AML-193 (cell line): ENCODE measurements at regions not wholly inside any gene's neighbourhood (a gene's known extent, or its start where the extent isn't known, plus 50 kb on each side); places are given as distances from the start of the nearest gene placed in this dataset.
"Not testable (repeated sequence)": the region's sequence is repeated elsewhere in the genome, so short reads cannot be mapped to it uniquely, and the experiment has no call there.

Experiments used
- DNase-seq, 2 experiments: peaks; one replicate each; lab custom pipeline; 2025; lab: John Stamatoyannopoulos, UW

DNA sequence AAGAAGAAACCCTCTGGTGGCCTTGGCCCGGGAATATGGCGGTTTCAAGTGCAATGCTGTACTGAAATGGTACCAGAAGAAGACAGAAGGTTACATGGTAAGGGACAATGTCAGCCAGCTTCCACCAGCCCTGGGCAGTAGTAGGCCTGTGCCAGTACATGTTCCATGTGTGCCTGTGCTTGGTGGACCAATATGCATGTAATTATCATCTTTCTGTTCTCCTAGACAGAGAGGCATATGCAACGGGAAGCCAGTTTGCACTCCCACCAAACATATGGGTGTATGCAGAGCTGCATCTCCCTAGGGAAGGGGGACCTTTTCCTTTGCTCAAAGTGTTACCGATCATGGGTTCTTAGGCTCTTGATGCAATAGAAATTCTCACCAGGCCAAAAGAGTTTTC, 80.9 kb upstream of the ADORA2B start:
- not testable (repeated sequence) for DNase-seq

GRCh38 chr17:15864472-15864871, 80.5 kb upstream of the ADORA2B start:
- DNase-seq = not testable (repeated sequence)

GRCh38 chr17:15866015-15866414, 78.9 kb upstream of the ADORA2B start:
- DNase-seq = not testable (repeated sequence)

- not testable (repeated sequence) for DNase-seq
Measured at GRCh38 chr17:15867331-15867730, 77.6 kb upstream of the ADORA2B start.

GRCh38 chr17:15869868-15870267, 75.1 kb upstream of the ADORA2B start:
- not testable (repeated sequence) for DNase-seq

GRCh38 chr17:15872677-15873076, 72.3 kb upstream of the ADORA2B start:
- DNase-seq = not testable (repeated sequence)

- DNase-seq = not testable (repeated sequence)
Measured at GRCh38 chr17:15877882-15878500, 66.9 kb upstream of the ADORA2B start.

DNA sequence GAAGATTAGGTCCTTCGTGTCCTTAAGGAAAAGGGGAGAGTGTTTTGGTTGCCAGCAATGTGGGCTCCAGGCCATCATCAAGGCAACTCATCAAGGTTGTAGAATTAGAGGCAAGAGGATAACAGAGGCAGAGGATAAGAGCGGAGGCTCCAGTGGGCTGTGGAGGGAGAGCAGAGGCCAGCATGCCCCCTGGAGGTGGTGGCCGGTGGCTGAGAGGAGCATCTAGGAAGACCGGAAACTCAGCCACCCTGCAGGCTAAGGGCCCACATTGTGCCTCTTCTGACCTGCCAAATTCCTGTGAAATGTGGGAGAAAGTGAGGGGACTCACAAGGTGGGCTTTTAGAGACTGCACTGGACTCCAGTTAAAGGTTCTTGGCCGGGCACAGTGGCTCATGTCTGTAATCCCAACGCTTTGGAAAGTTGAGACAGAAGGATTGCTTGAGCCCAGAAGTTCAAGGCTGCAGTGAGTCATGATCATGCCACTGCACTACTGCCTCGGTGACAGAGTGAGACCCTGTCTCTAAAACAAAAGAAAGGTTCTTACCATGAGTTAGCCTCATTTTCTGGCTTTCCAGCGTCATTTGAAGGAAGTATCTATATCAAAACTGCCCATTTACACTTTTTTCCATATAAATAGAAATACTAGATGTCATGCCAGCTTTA, 62.7 kb upstream of the ADORA2B start:
- no peak for DNase-seq

DNA sequence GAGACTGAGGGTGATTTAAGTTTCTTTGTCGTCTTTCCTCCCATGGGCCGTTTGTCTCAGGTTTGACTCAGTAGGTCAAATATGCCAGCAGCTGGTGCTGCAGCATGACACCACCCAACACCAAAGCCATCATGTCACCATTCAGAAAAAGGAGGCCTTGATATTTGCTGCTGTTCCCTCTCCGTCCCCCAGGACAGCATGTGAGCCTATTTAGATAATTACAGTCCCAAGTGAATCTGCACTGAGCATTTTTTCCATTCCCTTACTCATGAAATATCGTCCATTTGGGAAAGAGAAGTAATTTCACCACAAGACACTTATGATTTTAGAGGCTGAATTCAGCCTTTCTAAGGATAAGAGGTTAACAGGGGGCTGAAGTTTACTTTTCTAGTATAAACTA, 62.2 kb upstream of the ADORA2B start:
- DNase-seq = no peak

DNA sequence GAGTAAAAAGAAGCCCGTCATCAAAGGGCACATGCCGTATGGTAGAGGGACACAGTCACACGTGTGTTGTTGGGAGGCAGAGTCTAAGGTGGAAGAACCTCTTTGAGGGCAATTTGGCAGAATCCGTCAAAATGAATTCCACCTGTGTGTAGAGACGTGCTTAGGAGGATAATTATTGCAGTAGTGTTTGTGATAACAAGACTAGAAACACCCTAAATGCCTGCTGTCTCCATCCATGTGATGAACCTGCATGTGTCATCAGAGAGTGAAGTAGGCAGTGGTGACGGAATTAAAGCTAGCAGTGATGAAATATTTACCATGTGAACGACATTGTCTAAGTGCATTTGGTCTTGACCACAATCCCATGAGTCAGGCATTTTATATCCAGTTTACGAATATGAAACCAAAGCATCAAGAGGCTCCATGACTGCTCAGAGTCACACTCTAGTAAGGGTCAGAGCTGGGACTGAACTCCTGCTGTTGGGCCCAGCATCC, 61.3 kb upstream of the ADORA2B start:
- peak; percentile 37 to 46 for DNase-seq

DNA sequence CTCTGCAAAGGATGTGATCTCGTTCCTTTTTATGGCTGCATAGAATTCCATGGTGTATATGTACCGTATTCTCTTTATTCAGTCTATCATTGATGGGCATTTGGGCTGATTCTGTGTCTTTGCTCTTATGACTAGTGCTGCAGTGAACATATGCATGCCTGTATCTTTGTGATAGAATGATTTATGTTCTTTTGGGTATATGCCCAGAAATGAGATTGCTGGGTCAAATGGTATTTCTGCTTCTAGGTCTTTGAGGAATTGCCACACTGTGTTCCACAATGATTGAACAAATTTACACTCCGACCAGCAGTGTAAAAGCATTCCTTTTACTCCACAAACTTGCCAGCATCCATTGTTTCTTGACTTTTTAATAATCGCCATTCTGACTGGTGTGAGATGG, 60.2 kb upstream of the ADORA2B start:
- DNase-seq = no peak

DNA sequence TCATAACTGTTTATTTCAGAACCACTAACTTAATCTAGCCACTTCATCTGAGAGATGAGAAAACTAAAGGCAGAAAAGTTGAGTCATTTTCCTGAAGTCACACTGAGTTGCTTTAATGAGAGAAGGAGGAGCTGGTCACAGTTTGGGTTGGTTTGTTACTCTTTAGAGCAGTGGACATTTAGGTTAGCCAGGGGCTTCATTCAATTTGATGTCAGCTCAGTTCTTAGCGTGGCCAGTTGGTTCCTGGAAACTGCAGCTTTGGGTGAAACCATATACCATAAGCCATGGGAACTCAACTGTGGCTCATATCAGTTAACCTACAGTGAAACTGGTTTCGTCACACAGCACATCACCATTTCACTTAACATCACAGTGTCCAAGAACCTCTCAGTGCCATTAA, 59.2 kb upstream of the ADORA2B start:
- no peak for DNase-seq

DNA sequence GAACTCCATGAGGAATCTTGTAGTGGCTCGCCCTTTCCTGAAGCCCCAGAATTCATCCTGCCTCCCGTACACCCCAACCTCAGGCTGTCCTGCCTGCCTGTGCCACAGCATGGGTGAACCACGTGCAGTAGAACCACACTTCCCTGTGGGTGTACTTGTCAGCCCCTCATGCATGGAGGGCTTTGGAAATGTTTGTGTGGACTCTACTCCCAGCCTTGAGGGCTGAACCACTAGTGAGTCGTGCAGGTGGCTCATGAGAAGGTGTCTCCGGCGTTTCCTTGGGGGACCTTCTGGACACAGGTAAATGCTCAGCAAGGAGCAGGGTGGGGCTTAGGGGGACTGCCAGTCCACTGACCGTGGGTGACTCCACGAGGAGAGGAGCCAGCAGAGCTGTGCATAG, 58.7 kb upstream of the ADORA2B start:
- DNase-seq = no peak

GRCh38 chr17:15886804-15887203, 58.1 kb upstream of the ADORA2B start:
- no peak for DNase-seq

- DNase-seq = no peak
Measured at GRCh38 chr17:15888436-15888835, 56.5 kb upstream of the ADORA2B start.

GRCh38 chr17:15890279-15890892, 54.5 kb upstream of the ADORA2B start:
- no peak for DNase-seq

DNA sequence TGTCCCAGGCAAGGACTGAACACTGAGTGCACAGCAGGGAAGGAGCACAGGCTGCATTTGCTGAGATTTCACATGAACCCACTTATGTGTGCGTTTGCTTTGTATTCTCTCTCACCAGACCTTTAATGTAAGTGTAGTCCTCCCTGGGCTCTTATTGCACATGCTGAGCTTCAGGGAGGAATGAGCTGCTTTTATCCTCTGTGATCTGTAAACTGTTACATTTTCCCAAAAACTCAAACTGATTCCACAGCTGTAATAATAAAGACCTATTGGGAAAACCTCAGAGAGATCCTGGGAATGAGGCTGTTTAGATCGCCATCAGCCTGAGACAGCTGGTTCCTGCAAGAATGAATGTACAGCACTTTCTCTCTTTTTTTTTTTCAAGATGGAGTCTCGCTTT, 53.6 kb upstream of the ADORA2B start:
- DNase-seq = no peak

DNA sequence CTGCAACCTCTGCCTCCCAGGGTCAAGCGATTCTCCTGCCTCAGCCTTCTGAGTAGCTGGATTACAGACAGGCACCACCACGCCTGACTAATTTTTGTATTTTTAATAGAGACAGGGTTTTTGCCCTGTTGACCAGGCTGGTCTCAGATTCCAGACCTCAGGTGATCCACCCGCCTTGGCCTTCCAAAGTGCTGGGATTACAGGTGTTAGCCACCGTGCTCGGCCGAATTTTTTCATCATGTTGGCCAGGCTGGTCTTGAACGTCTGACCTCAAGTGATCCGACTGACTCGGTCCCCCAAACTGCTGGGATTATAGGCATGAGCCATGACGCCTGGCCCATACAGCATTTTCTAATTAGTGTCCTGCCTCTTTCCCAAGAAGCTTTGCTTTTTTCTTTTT, 52.7 kb upstream of the ADORA2B start:
- no peak for DNase-seq

GRCh38 chr17:15892731-15893657, 51.9 kb upstream of the ADORA2B start:
- no peak for DNase-seq

DNA sequence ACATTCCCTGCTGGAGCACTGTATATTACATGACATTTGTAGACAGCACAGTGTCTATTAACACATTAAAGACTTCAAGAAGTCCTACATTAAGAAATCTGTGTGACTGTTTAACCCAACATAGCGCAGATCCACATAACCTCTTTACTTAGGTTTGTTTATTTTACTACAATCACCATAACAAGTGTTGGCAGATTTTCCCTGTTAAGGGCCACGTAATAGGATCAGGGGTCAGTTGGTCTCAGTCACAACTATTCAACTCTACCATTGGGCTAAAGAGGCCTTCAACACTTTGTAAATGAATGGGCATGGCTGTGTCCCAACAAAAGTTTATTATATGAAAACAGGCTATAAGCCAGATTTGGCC, 51.3 kb upstream of the ADORA2B start:
- no peak for DNase-seq

DNA sequence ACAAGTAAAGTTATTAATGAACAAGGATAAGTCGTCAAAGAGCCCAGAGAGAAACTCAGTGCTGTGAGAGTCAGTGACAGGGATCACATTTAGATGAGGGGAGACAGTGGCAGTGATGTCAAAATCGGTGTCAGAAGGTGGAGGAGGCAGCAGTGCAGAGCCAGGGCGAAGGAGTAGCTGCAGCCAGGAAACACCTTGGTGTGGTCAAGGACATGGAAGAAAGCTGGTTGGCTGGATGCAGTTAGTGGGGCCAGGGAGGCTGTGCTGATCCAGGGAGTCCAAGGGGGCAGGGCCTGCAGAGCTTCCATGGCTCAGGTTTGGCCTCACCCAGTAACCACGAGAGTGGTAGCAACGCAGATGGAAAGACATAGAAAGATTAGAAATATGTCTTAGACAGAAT, 50.7 kb upstream of the ADORA2B start:
- no peak for DNase-seq

- no peak for DNase-seq
Measured at GRCh38 chr17:15894913-15895658, 49.8 kb upstream of the ADORA2B start.
